OCI-LY3 (cell line): ENCODE measurements at regions not wholly inside any gene's neighbourhood (a gene's known extent, or its start where the extent isn't known, plus 50 kb on each side); places are given as distances from the start of the nearest gene placed in this dataset.

Source experiments
- H2AFZ ChIP-seq: fragments of 200-600, 300-600 bp; shearing (Covaris generic); 2 replicates; pipeline ENCODE4 v1.6.0; 2014; ENCODE audit warnings: antibody characterized with exemption, low read depth, low read length
- H3K27ac ChIP-seq: fragments of 200-600, 300-600 bp; sonication (generic); 2 replicates; pipeline ENCODE4 v1.5.1; 2014; ENCODE audit warnings: mild to moderate bottlenecking, low read length, moderate library complexity, mixed read lengths
- H3K27me3 ChIP-seq: fragments of 200-600, 300-600 bp; sonication (generic); 2 replicates; pipeline ENCODE4 v1.6.1; 2014; ENCODE audit warnings: low read depth, low read length, mixed read lengths
- H3K36me3 ChIP-seq: fragments of 200-600, 300-600 bp; sonication (generic); replicated peaks from 2 replicates; pipeline ENCODE3; 2014; ENCODE audit warnings: low read depth, low read length, mixed read lengths
- H3K4me1 ChIP-seq: fragments of 300-600, 200-600 bp; sonication (generic); 2 replicates; pipeline ENCODE4 v1.6.1; 2014; ENCODE audit warnings: low read length, mixed read lengths
- H3K4me2 ChIP-seq: fragments of 200-600, 300-600 bp; sonication (generic); 2 replicates; pipeline ENCODE4 v1.6.1; 2014; ENCODE audit warnings: low read length, mixed read lengths
- H3K4me3 ChIP-seq: fragments of 300-600, 200-600 bp; sonication (generic); 2 replicates; pipeline ENCODE4 v1.5.1; 2014; ENCODE audit warnings: antibody characterized with exemption, mild to moderate bottlenecking, low read length, moderate library complexity
- H3K79me2 ChIP-seq: fragments of 300-600, 200-600 bp; shearing (Covaris generic); 2 replicates; pipeline ENCODE4 v1.6.1; 2014; ENCODE audit warnings: mild to moderate bottlenecking, low read length, mixed read lengths
- H3K9ac ChIP-seq: fragments of 300-600, 200-600 bp; shearing (Covaris generic); 2 replicates; pipeline ENCODE4 v1.6.0; 2014; ENCODE audit warnings: mild to moderate bottlenecking, low read length, moderate library complexity
- H3K9me3 ChIP-seq: fragments of 200-600, 300-600 bp; shearing (Covaris generic); 2 replicates; pipeline ENCODE4 v1.6.1; 2014; ENCODE audit warnings: low read length, mixed read lengths; ENCODE audit not compliant: insufficient read depth
- H4K20me1 ChIP-seq: fragments of 200-600, 300-600 bp; sonication (generic); 2 replicates; pipeline ENCODE4 v1.6.1; 2016; ENCODE audit warnings: low read length, mixed read lengths; ENCODE audit not compliant: insufficient read depth
- EZH2phosphoT487 ChIP-seq: fragments of 200-600 bp; shearing (Covaris generic); IDR thresholded peaks from 2 replicates; pipeline ENCODE4 v1.6.1; 2018; ENCODE audit warnings: antibody characterized with exemption, mixed run types, low read depth
- TF ChIP-seq, protein P1 (sequence below): fragments of 200-600, 300-600 bp; sonication (generic); IDR thresholded peaks from 2 replicates; pipeline ENCODE4 v1.5.1; 2014; ENCODE audit warnings: antibody characterized with exemption, low read length, low read depth

DNA sequence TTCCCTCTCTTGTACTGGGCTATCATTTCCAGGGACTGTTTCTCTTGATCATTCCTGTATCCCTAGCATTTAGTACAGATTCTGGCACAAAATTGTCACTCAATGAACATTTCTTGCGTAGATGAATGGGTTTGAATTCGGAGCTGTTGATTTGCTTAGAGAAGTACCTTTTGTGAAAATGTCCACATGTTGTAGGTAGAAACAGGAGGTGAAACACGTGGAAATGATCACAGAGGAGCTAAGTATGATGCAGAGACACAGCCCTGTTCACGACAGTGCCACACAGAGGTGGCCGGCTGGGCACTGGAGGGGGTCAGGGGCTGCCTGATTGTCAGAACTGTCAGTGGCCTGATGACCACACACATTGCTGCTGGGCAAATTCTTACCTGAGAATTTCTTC is 196.1 kb upstream of the PRKCQ start:
- Histone ChIP-seq H3K4me3 (no peak overlapping the region), H3K36me3 (no peaks in the 10 kb centered on the region), H3K79me2 (no peaks in the 10 kb centered on the region), H3K4me2 (no peak overlapping the region), H3K9me3 (no peaks in the 10 kb centered on the region), H3K27ac (no peak overlapping the region), H3K4me1 (peaks cover 2% of the 10 kb centered on the region; the same call in 1 of the 2 replicates), H4K20me1 (no peaks in the 10 kb centered on the region), H3K9ac (no peak overlapping the region), H3K27me3 (peaks cover 9% of the 10 kb centered on the region; the same call in 1 of the 2 replicates), H2AFZ (no peak overlapping the region)
- TF ChIP-seq, protein P1, sequence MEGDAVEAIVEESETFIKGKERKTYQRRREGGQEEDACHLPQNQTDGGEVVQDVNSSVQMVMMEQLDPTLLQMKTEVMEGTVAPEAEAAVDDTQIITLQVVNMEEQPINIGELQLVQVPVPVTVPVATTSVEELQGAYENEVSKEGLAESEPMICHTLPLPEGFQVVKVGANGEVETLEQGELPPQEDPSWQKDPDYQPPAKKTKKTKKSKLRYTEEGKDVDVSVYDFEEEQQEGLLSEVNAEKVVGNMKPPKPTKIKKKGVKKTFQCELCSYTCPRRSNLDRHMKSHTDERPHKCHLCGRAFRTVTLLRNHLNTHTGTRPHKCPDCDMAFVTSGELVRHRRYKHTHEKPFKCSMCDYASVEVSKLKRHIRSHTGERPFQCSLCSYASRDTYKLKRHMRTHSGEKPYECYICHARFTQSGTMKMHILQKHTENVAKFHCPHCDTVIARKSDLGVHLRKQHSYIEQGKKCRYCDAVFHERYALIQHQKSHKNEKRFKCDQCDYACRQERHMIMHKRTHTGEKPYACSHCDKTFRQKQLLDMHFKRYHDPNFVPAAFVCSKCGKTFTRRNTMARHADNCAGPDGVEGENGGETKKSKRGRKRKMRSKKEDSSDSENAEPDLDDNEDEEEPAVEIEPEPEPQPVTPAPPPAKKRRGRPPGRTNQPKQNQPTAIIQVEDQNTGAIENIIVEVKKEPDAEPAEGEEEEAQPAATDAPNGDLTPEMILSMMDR = no peak
- TF ChIP-seq EZH2phosphoT487 = no peak

DNA sequence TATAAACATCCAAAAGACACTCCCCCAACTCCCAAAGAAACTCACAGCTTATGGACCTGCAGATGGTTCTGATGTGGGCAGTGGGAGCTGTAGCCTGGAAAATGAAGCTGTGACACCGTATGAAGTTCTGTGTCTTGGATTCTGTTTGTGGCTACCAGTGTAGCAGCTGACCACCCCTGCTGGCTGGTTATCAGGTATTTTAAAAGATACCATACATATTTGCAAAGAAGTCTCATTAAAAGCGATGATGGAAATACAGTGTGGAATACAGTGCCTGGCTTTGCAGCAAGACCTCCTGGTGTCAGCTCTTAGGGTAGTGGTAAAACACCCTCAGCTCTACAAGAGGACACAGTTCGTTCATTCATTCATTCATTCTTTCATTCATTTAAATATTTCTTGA is 194.3 kb upstream of the PRKCQ start:
- no peaks in the 10 kb centered on the region for H3K9me3 ChIP-seq
- H3K79me2 ChIP-seq = no peaks in the 10 kb centered on the region
- no peak overlapping the region for H3K4me2 ChIP-seq
- H3K27ac ChIP-seq = no peak overlapping the region
- no peak overlapping the region for H3K9ac ChIP-seq
- no peak for TF ChIP-seq EZH2phosphoT487
- TF ChIP-seq, protein P1 = no peak
- no peaks in the 10 kb centered on the region for H4K20me1 ChIP-seq
- H3K4me1 ChIP-seq = peaks cover 5% of the 10 kb centered on the region; the same call in 1 of the 2 replicates
- H2AFZ ChIP-seq = no peak overlapping the region
- H3K27me3 ChIP-seq = no peaks in the 10 kb centered on the region; the same call in 1 of the 2 replicates
- H3K4me3 ChIP-seq = no peak overlapping the region
- H3K36me3 ChIP-seq = no peaks in the 10 kb centered on the region

DNA sequence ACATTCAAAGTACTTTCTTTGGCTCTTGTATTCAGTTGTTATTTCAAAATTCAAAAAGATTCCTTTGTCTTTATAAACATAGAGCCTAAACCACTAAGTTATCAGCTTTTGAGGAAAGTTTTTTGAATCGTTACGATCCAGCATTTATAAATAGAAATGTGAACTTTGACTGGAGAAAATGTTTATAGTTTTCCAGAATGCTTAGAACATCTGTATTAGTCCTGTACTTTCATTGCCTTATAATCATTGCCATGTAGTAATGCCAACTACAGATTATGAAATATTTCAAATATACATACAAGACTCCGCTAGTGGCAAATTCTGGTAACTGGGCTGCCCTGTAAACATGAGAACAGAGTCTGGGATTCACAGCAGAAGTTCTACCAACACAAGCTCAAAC is 191.3 kb upstream of the PRKCQ start:
- H3K79me2 ChIP-seq = no peaks in the 10 kb centered on the region
- no peak overlapping the region for H3K9ac ChIP-seq
- H4K20me1 ChIP-seq = no peaks in the 10 kb centered on the region
- H3K36me3 ChIP-seq = no peaks in the 10 kb centered on the region
- no peaks in the 10 kb centered on the region for H3K9me3 ChIP-seq
- no peak overlapping the region for H3K4me2 ChIP-seq
- H2AFZ ChIP-seq = no peak overlapping the region
- TF ChIP-seq, protein P1 = no peak
- no peak for TF ChIP-seq EZH2phosphoT487
- no peak overlapping the region for H3K27ac ChIP-seq
- peaks cover 5% of the 10 kb centered on the region; the same call in 1 of the 2 replicates for H3K4me1 ChIP-seq
- H3K4me3 ChIP-seq = no peak overlapping the region
- no peaks in the 10 kb centered on the region for H3K27me3 ChIP-seq

DNA sequence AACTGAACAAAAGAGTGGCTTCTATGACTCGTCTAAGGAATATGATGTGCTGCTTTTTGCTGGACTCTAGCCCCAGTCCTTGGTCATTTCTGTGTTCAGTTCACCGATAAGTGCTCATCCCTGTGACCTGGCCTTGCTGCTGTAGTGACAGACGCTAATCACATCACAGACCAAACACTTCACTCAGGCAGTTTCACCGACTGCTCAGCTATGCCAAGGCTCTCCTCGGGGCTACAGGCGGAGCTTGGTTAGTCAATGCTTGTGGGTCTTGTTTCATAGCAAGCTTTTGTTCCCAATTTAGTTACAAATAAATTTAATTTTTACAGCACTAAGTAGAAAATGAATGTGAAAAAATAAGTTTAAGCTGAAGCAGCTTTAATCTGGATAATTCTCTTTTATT is 190.8 kb upstream of the PRKCQ start:
- H3K36me3 ChIP-seq = no peaks in the 10 kb centered on the region
- H3K27me3 ChIP-seq = no peaks in the 10 kb centered on the region
- no peaks in the 10 kb centered on the region for H3K9me3 ChIP-seq
- no peaks in the 10 kb centered on the region for H3K79me2 ChIP-seq
- no peak for TF ChIP-seq EZH2phosphoT487
- TF ChIP-seq, protein P1 = no peak
- H4K20me1 ChIP-seq = no peaks in the 10 kb centered on the region
- H3K4me1 ChIP-seq = peaks cover 5% of the 10 kb centered on the region; the same call in 1 of the 2 replicates
- H3K27ac ChIP-seq = no peak overlapping the region
- no peak overlapping the region for H3K4me2 ChIP-seq
- H2AFZ ChIP-seq = no peak overlapping the region
- no peak overlapping the region for H3K4me3 ChIP-seq
- no peak overlapping the region for H3K9ac ChIP-seq
